Fibroblast of skin of abdomen (primary cell): ENCODE measurements at regions not wholly inside any gene's neighbourhood (a gene's known extent, or its start where the extent isn't known, plus 50 kb on each side); places are given as distances from the start of the nearest gene placed in this dataset.
"Not testable (repeated sequence)": the region's sequence is repeated elsewhere in the genome, so short reads cannot be mapped to it uniquely, and the experiment has no call there.

Source experiments
- DNase-seq: peaks from one replicate; pipeline ENCODE4 v3.0.0-alpha.2; 2013

GRCh38 chr11:116071241-116071640 is 567.0 kb upstream of the CADM1 start:
- no peak for DNase-seq

- peak; percentile 33 for DNase-seq
Measured at GRCh38 chr11:116070520-116070919, 566.3 kb upstream of the CADM1 start.

GRCh38 chr11:116066777-116067176 is 562.6 kb upstream of the CADM1 start:
- no peak for DNase-seq

- DNase-seq, result no peak
Measured at GRCh38 chr11:116065986-116066385, 561.8 kb upstream of the CADM1 start.

- no peak for DNase-seq
Measured at GRCh38 chr11:116065191-116065895, 561.1 kb upstream of the CADM1 start.

- DNase-seq, result no peak
Measured at GRCh38 chr11:116062490-116063171, 558.4 kb upstream of the CADM1 start.

GRCh38 chr11:116062129-116062489 is 557.9 kb upstream of the CADM1 start:
- DNase-seq, result no peak

- no peak for DNase-seq
Measured at GRCh38 chr11:116061322-116061721, 557.1 kb upstream of the CADM1 start.

- DNase-seq, result no peak
Measured at GRCh38 chr11:116059919-116060318, 555.7 kb upstream of the CADM1 start.

- no peak for DNase-seq
Measured at GRCh38 chr11:116057000-116057399, 552.8 kb upstream of the CADM1 start.

GRCh38 chr11:116055064-116055463 is 550.8 kb upstream of the CADM1 start:
- no peak for DNase-seq

- no peak for DNase-seq
Measured at GRCh38 chr11:116053548-116053919, 549.3 kb upstream of the CADM1 start.

GRCh38 chr11:116052603-116053547 is 548.7 kb upstream of the CADM1 start:
- no peak for DNase-seq

GRCh38 chr11:116051494-116051893 is 547.3 kb upstream of the CADM1 start:
- DNase-seq, result no peak

- no peak for DNase-seq
Measured at GRCh38 chr11:116049383-116049782, 545.2 kb upstream of the CADM1 start.

GRCh38 chr11:116046127-116046526 is 541.9 kb upstream of the CADM1 start:
- DNase-seq, result no peak

- DNase-seq, result no peak
Measured at GRCh38 chr11:116044941-116045340, 540.7 kb upstream of the CADM1 start.

- no peak for DNase-seq
Measured at GRCh38 chr11:116044520-116044919, 540.3 kb upstream of the CADM1 start.

- DNase-seq, result no peak
Measured at GRCh38 chr11:116043857-116044256, 539.6 kb upstream of the CADM1 start.

- not testable (repeated sequence) for DNase-seq
Measured at GRCh38 chr11:116043059-116043458, 538.8 kb upstream of the CADM1 start.

- no peak for DNase-seq
Measured at GRCh38 chr11:116042146-116042545, 537.9 kb upstream of the CADM1 start.

- DNase-seq, result peak; percentile 24
Measured at GRCh38 chr11:116037861-116038260, 533.6 kb upstream of the CADM1 start.

- DNase-seq, result no peak
Measured at GRCh38 chr11:116035977-116036376, 531.8 kb upstream of the CADM1 start.
